ENCODE measurements at regions not wholly inside any gene's neighbourhood (a gene's known extent, or its start where the extent isn't known, plus 50 kb on each side); places are given as distances from the start of the nearest gene placed in this dataset.

GRCh38 chr2:133822517-133823225, 254.4 kb upstream of the NCKAP5 start:
- Mint-ChIP-seq H3K36me3 (ENCODE audit: insufficient read depth, unreplicated experiment) (peaks cover 18% of the 10 kb centered on the region), H3K27me3 (ENCODE audit: unreplicated experiment) (no peaks in the 10 kb centered on the region), H3K27ac (ENCODE audit: unreplicated experiment) (no peak overlapping the region), H3K9me3 (ENCODE audit: low read depth, unreplicated experiment) (no peaks in the 10 kb centered on the region), H3K4me1 (ENCODE audit: low read depth, unreplicated experiment) (peaks cover 50% of the 10 kb centered on the region), H3K4me3 (ENCODE audit: low read depth, unreplicated experiment) (no peak overlapping the region)
- DNase-seq: no peak
- intact Hi-C loops (cut with micrococcal nuclease; ENCODE audit: unreplicated experiment): no loop called here
- TF ChIP-seq, protein P1, sequence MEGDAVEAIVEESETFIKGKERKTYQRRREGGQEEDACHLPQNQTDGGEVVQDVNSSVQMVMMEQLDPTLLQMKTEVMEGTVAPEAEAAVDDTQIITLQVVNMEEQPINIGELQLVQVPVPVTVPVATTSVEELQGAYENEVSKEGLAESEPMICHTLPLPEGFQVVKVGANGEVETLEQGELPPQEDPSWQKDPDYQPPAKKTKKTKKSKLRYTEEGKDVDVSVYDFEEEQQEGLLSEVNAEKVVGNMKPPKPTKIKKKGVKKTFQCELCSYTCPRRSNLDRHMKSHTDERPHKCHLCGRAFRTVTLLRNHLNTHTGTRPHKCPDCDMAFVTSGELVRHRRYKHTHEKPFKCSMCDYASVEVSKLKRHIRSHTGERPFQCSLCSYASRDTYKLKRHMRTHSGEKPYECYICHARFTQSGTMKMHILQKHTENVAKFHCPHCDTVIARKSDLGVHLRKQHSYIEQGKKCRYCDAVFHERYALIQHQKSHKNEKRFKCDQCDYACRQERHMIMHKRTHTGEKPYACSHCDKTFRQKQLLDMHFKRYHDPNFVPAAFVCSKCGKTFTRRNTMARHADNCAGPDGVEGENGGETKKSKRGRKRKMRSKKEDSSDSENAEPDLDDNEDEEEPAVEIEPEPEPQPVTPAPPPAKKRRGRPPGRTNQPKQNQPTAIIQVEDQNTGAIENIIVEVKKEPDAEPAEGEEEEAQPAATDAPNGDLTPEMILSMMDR (IDR thresholded peaks at IDR 0.05; ENCODE audit: unreplicated experiment): no peak
- BruUV-seq (replicated peaks): no TSS peak
- CTCF ChIA-PET: interaction anchor here (0.9 kb wide), 1 partner anchor 14 kb away, joined by 3 read pairs; no protein-coding TSS in a partner anchor

GRCh38 chr2:133823226-133823550, 254.9 kb upstream of the NCKAP5 start:
- Mint-ChIP-seq H3K36me3 (ENCODE audit: insufficient read depth, unreplicated experiment) (peaks cover 13% of the 10 kb centered on the region), H3K27me3 (ENCODE audit: unreplicated experiment) (no peaks in the 10 kb centered on the region), H3K27ac (ENCODE audit: unreplicated experiment) (no peak overlapping the region), H3K4me3 (ENCODE audit: low read depth, unreplicated experiment) (no peak overlapping the region), H3K4me1 (ENCODE audit: low read depth, unreplicated experiment) (peaks cover 45% of the 10 kb centered on the region), H3K9me3 (ENCODE audit: low read depth, unreplicated experiment) (no peaks in the 10 kb centered on the region)
- no TSS peak for BruUV-seq (replicated peaks)
- DNase-seq: no peak
- CTCF ChIA-PET: interaction anchor here (0.9 kb wide), 1 partner anchor 13 kb away, joined by 3 read pairs; no protein-coding TSS in a partner anchor
- intact Hi-C loops (cut with micrococcal nuclease; ENCODE audit: unreplicated experiment): no loop called here
- TF ChIP-seq, protein P1 (IDR thresholded peaks at IDR 0.05; ENCODE audit: unreplicated experiment): no peak

GRCh38 chr2:133824869-133825268, 256.6 kb upstream of the NCKAP5 start:
- TF ChIP-seq, protein P1 (IDR thresholded peaks at IDR 0.05; ENCODE audit: unreplicated experiment): no peak
- intact Hi-C loops (cut with micrococcal nuclease; ENCODE audit: unreplicated experiment): no loop called here
- no TSS peak for BruUV-seq (replicated peaks)
- no peak overlapping the region for H3K4me3 Mint-ChIP-seq (ENCODE audit: low read depth, unreplicated experiment)
- H3K27me3 Mint-ChIP-seq (ENCODE audit: unreplicated experiment): no peaks in the 10 kb centered on the region
- H3K9me3 Mint-ChIP-seq (ENCODE audit: low read depth, unreplicated experiment): no peaks in the 10 kb centered on the region
- peaks cover 28% of the 10 kb centered on the region for H3K4me1 Mint-ChIP-seq (ENCODE audit: low read depth, unreplicated experiment)
- no peak for DNase-seq
- no peak overlapping the region for H3K27ac Mint-ChIP-seq (ENCODE audit: unreplicated experiment)
- peaks cover 2% of the 10 kb centered on the region for H3K36me3 Mint-ChIP-seq (ENCODE audit: insufficient read depth, unreplicated experiment)
- CTCF ChIA-PET: no interaction called here

- peaks cover 22% of the 10 kb centered on the region for H3K4me1 Mint-ChIP-seq (ENCODE audit: low read depth, unreplicated experiment)
- H3K36me3 Mint-ChIP-seq (ENCODE audit: insufficient read depth, unreplicated experiment): no peaks in the 10 kb centered on the region
- no TSS peak for BruUV-seq (replicated peaks)
- DNase-seq: no peak
- TF ChIP-seq, protein P1 (IDR thresholded peaks at IDR 0.05; ENCODE audit: unreplicated experiment): no peak
- intact Hi-C loops (cut with micrococcal nuclease; ENCODE audit: unreplicated experiment): no loop called here
- no peaks in the 10 kb centered on the region for H3K27me3 Mint-ChIP-seq (ENCODE audit: unreplicated experiment)
- no peak overlapping the region for H3K27ac Mint-ChIP-seq (ENCODE audit: unreplicated experiment)
- H3K4me3 Mint-ChIP-seq (ENCODE audit: low read depth, unreplicated experiment): no peak overlapping the region
- no peaks in the 10 kb centered on the region for H3K9me3 Mint-ChIP-seq (ENCODE audit: low read depth, unreplicated experiment)
- CTCF ChIA-PET: no interaction called here
These were observed 257.5 kb upstream of the NCKAP5 start for GRCh38 chr2:133825778-133826177.

Data from Calu3 (cell line).